MM.1S (cell line): ENCODE measurements at regions not wholly inside any gene's neighbourhood (a gene's known extent, or its start where the extent isn't known, plus 50 kb on each side); places are given as distances from the start of the nearest gene placed in this dataset.

Experiments used
- DNase-seq: peaks from one replicate; pipeline ENCODE4 v3.0.0-alpha.2; 2015
- H2AFZ ChIP-seq: fragments of 300-600 bp; sonication (generic); 2 replicates; pipeline ENCODE4 v1.6.0; 2016; ENCODE audit warnings: antibody characterized with exemption, low read length
- H3F3A ChIP-seq: fragments of 300-600 bp; sonication (generic); 2 replicates; pipeline ENCODE4 v1.6.1; 2016; ENCODE audit warnings: mild to moderate bottlenecking, antibody characterized with exemption, low read length, moderate library complexity, mixed read lengths; ENCODE audit not compliant: insufficient read depth
- H3K27ac ChIP-seq: fragments of 300-600 bp; sonication (generic); 2 replicates; pipeline ENCODE4 v1.5.1; 2016; ENCODE audit warnings: mild to moderate bottlenecking, low read length
- H3K27me3 ChIP-seq: fragments of 300-600 bp; sonication (generic); replicated peaks from 2 replicates; pipeline ENCODE4 v1.6.0; 2016; ENCODE audit warnings: low read length; ENCODE audit not compliant: insufficient read depth
- H3K36me3 ChIP-seq: fragments of 300-600 bp; sonication (generic); replicated peaks from 2 replicates; pipeline ENCODE4 v1.6.1; 2016; ENCODE audit warnings: mild to moderate bottlenecking, low read length, mixed read lengths; ENCODE audit not compliant: insufficient read depth
- H3K4me1 ChIP-seq: fragments of 300-600 bp; sonication (generic); 2 replicates; pipeline ENCODE4 v1.6.1; 2016; ENCODE audit warnings: low read length, mixed read lengths
- H3K4me2 ChIP-seq: fragments of 300-600 bp; sonication (generic); 2 replicates; pipeline ENCODE4 v1.6.0; 2016; ENCODE audit warnings: low read depth, low read length
- H3K4me3 ChIP-seq: fragments of 300-600 bp; sonication (generic); 2 replicates; pipeline ENCODE4 v1.5.1; 2016; ENCODE audit warnings: low read length, mixed read lengths
- H3K79me2 ChIP-seq: fragments of 300-600 bp; sonication (generic); 2 replicates; pipeline ENCODE4 v1.6.1; 2016; ENCODE audit warnings: mixed run types, low read length, mixed read lengths
- H3K9ac ChIP-seq: fragments of 300-600 bp; sonication (generic); 2 replicates; pipeline ENCODE4 v1.6.1; 2016; ENCODE audit warnings: low read length, mixed read lengths
- H3K9me2 ChIP-seq: fragments of 300-600 bp; sonication (generic); replicated peaks from 2 replicates; pipeline ENCODE4 v1.6.1; 2016; ENCODE audit warnings: mild to moderate bottlenecking, low read length, mixed read lengths; ENCODE audit not compliant: insufficient read depth
- H3K9me3 ChIP-seq: fragments of 300-600 bp; sonication (generic); replicated peaks from 2 replicates; pipeline ENCODE4 v1.6.1; 2016; ENCODE audit warnings: mild to moderate bottlenecking, low read length, mixed read lengths; ENCODE audit not compliant: insufficient read depth
- H4K20me1 ChIP-seq: fragments of 300-600 bp; sonication (generic); 2 replicates; pipeline ENCODE4 v1.6.1; 2016; ENCODE audit warnings: mild to moderate bottlenecking, low read length, moderate library complexity, mixed read lengths; ENCODE audit not compliant: insufficient read depth
- CTCF ChIP-seq: fragments of 300-600 bp; sonication (generic); IDR thresholded peaks from 2 replicates; pipeline ENCODE4 v1.5.1; 2016; ENCODE audit warnings: antibody characterized with exemption, low read length, mixed read lengths
- EZH2 ChIP-seq: fragments of 300-600 bp; sonication (generic); optimal IDR thresholded peaks from 2 replicates; pipeline ENCODE3; 2017; ENCODE audit warnings: low read depth, mild to moderate bottlenecking, antibody characterized with exemption, low read length, mixed read lengths
- EZH2phosphoT487 ChIP-seq: fragments of 300-600 bp; sonication (generic); IDR thresholded peaks from 2 replicates; pipeline ENCODE4 v1.6.1; 2018; ENCODE audit warnings: antibody characterized with exemption, low read length

DNA sequence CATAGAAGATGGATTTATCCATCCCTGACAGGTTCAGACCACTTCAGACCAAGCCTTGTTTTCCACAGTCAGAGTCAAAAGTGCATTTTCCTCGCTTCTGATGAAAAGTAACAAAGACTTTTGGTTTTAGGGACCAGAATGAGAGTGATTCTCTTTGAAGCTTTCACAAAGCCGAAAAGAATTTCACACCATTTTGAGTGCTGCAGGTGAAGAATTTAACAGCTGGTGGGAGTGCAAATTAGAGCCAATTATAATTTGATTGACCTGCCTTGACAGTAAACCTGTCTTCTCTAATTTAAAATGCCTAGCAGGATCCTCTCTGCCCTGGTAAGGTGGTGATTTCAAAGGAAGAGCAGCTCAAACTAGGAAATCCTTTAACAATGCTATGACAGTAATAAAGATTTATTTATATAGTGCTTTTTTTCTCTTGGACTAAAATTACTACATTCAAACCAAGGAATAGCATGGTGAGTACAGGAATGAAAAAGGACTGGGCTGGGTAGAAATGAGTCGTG, 241.6 kb downstream of the HRH4 start:
- no peaks in the 10 kb centered on the region for H3K9me2 ChIP-seq
- TF ChIP-seq EZH2 (no peak), CTCF (no peak), EZH2phosphoT487 (no peak)
- no peak overlapping the region for H3K27ac ChIP-seq
- H4K20me1 ChIP-seq = no peaks in the 10 kb centered on the region
- no peaks in the 10 kb centered on the region for H3K4me1 ChIP-seq
- H3K4me2 ChIP-seq = no peak overlapping the region
- H3K36me3 ChIP-seq = no peaks in the 10 kb centered on the region
- no peaks in the 10 kb centered on the region for H3K27me3 ChIP-seq
- H3F3A ChIP-seq = no peaks in the 10 kb centered on the region
- no peak overlapping the region for H3K9ac ChIP-seq
- no peak overlapping the region for H2AFZ ChIP-seq
- no peaks in the 10 kb centered on the region for H3K79me2 ChIP-seq
- H3K9me3 ChIP-seq = no peaks in the 10 kb centered on the region
- no peak overlapping the region for H3K4me3 ChIP-seq
- DNase-seq = no peak

GRCh38 chr18:24703316-24703715, 242.9 kb downstream of the HRH4 start:
- Histone ChIP-seq H3K4me1 (no peaks in the 10 kb centered on the region), H3K9ac (no peak overlapping the region), H3K27ac (no peak overlapping the region), H3K27me3 (no peaks in the 10 kb centered on the region), H3K9me3 (no peaks in the 10 kb centered on the region), H3K4me3 (no peak overlapping the region), H3K4me2 (no peak overlapping the region), H2AFZ (no peak overlapping the region), H3K36me3 (no peaks in the 10 kb centered on the region), H3K9me2 (no peaks in the 10 kb centered on the region), H3K79me2 (no peaks in the 10 kb centered on the region), H4K20me1 (no peaks in the 10 kb centered on the region), H3F3A (no peaks in the 10 kb centered on the region)
- TF ChIP-seq CTCF (no peak), EZH2 (no peak), EZH2phosphoT487 (no peak)
- no peak for DNase-seq

GRCh38 chr18:24704946-24705630, 244.7 kb downstream of the HRH4 start:
- no peak overlapping the region for H2AFZ ChIP-seq
- no peak overlapping the region for H3K4me3 ChIP-seq
- H3K36me3 ChIP-seq = no peaks in the 10 kb centered on the region
- no peak for TF ChIP-seq EZH2phosphoT487
- TF ChIP-seq EZH2 = no peak
- no peak for TF ChIP-seq CTCF
- H3F3A ChIP-seq = no peaks in the 10 kb centered on the region
- no peaks in the 10 kb centered on the region for H3K4me1 ChIP-seq
- no peak for DNase-seq
- H3K27me3 ChIP-seq = no peaks in the 10 kb centered on the region
- no peaks in the 10 kb centered on the region for H3K79me2 ChIP-seq
- H3K9ac ChIP-seq = no peak overlapping the region
- no peak overlapping the region for H3K27ac ChIP-seq
- H4K20me1 ChIP-seq = no peaks in the 10 kb centered on the region
- H3K4me2 ChIP-seq = no peak overlapping the region
- no peaks in the 10 kb centered on the region for H3K9me2 ChIP-seq
- no peaks in the 10 kb centered on the region for H3K9me3 ChIP-seq
